HG03342 (cell line): ENCODE measurements at regions not wholly inside any gene's neighbourhood (a gene's known extent, or its start where the extent isn't known, plus 50 kb on each side); places are given as distances from the start of the nearest gene placed in this dataset.
"Not testable (repeated sequence)": the region's sequence is repeated elsewhere in the genome, so short reads cannot be mapped to it uniquely, and the experiment has no call there.

ENCODE experiments used
- ATAC-seq: cut with Tn5 transposase; IDR thresholded peaks from one replicate; pipeline ENCODE4 v1.9.1; 2021; ENCODE audit warnings: mild to moderate bottlenecking, moderate library complexity; ENCODE audit not compliant: unreplicated experiment

- no peak for ATAC-seq
These were observed 262.3 kb upstream of the MSX2 start for GRCh38 chr5:174462129-174462528.

DNA sequence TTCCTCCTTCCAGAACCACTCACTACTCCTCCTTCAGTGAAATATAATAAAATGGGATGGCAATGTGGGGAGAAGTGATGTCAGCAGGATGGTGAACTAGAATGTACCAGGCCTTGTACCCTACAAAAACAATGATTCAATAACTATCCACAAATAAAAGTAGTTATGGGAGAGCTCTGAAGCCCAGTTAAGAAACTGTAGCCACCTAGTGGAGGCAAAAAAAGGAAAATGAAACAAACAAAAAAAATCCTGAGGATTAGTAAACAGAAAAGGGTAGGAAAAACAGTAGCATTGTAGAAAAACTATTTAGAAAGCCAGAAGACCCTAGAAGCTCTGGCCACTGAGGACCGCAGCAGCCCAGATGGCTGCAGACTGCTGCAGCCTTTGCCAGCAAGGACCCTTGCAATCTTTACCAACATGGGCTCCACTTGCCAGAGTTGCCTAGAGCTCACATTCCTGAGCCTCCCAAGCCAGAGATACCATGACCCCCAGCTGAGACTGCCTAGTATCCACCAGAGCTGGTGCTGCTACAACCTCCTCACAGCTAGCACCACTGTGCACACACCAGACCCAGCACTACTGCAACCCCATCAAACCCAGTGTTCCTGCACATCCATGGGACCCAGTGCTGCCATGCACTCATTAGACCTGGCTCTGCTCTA, 259.7 kb upstream of the MSX2 start:
- no peak for ATAC-seq

DNA sequence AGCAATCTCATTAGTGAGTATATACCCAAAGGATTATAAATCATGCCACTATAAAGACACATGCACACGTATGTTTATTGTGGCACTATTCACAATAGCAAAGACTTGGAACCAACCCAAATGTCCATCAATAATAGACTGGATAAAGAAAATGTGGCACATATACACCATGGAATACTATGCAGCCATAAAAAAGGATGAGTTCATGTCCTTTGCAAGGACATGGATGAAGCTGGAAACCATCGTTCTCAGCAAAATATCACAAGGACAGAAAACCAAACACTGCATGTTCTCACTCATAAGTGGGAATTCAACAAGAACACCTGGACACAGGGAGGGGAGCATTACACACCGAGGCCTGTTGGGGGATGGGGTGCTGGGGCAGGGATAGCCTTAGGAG, 252.9 kb upstream of the MSX2 start:
- not testable (repeated sequence) for ATAC-seq

- no peak for ATAC-seq
These were observed 251.4 kb upstream of the MSX2 start for GRCh38 chr5:174472956-174473355.

DNA sequence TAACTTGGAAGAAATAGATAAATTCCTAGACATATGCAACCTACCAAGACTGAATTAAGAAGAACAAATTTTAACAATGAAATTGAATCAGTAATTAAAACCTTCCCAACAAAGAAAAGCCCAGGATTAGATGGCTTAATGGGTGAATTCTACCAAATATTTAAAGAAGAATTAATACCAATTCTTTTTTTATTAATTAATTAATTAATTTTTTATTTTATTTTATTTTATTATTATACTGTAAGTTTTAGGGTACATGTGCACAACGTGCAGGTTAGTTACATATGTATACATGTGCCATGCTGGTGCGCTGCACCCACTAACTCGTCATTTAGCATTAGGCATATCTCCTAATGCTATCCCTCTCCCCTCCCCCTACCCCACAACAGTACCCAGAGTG, 248.4 kb upstream of the MSX2 start:
- not testable (repeated sequence) for ATAC-seq

GRCh38 chr5:174479325-174479724, 245.1 kb upstream of the MSX2 start:
- ATAC-seq: no peak

DNA sequence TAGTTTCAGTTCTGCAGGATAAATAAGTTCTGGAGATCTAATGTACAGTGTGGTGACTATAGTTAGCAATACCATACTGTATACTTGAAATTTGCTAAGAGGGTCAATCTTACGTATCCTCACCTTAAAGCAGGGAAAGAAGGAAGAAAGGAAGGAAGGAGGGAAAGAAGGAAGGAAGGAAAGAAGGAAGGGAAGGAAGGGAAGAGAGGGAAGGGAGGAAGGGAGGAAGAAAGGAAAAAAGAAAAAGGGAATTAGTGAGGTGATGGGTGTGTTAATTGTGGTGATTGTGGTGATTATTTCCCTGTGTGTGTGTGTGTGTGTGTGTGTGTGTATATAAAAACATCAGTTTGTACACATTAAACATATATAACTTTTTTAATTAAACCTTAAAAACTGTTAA, 242.6 kb upstream of the MSX2 start:
- ATAC-seq: no peak

DNA sequence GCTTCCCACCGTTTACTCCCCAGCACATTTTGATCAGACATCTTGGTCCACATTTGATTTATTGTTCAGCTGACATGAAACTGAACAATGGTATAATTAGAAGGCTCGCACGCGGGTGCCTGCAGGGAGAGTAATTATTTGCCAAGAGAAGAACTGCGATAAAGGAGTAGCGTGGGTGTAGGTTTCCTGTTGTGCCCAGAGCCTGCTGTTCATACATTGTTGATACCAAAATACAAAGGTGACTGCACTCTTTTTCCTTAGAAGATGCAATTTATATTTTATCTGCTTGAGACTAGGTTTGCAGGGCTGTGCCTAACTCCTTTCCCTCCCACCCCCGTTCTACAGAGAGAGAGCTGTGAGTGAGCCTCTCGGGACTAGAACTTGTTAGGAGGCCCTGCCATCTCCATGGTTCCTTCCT, 241.8 kb upstream of the MSX2 start:
- ATAC-seq: no peak

DNA sequence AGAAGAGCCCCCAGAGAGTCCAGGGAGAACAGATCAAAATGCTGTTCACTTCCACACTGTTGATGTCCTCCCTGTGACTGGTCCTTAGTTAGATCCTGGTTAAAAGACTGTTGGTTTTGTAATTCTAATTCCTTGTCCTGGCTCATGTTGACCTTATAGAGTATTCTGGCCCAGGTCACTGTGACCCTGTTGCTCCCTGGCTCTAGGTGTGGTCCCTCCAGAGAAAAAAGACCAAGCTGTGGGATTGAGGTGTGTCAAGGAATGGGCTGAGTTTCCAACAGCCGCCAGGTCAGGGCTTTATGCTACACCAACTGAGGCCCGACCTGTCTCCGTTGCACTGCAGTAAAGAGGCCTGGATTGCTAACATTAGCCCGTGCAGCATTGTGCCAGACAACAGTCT, 241.0 kb upstream of the MSX2 start:
- ATAC-seq: no peak

DNA sequence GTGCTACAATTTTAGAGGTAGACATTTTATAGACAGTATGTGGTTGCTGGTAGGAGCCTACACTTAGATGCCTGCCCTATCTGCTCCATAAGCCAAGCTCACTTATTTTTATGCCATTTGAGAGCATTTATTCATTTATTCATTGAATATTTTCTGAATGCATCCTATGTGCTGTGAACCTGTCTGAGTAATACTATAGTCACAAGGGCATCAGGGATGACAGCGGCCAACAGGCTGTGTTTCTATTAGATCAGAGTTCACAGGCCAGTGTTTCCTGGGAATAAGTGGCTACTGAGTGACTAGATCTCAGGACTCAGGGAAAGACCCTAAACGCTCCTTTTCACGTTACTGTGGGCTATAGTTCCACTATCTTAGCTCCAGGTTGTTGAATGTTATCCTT, 235.2 kb upstream of the MSX2 start:
- no peak for ATAC-seq

GRCh38 chr5:174489920-174490597, 234.3 kb upstream of the MSX2 start:
- no peak for ATAC-seq

DNA sequence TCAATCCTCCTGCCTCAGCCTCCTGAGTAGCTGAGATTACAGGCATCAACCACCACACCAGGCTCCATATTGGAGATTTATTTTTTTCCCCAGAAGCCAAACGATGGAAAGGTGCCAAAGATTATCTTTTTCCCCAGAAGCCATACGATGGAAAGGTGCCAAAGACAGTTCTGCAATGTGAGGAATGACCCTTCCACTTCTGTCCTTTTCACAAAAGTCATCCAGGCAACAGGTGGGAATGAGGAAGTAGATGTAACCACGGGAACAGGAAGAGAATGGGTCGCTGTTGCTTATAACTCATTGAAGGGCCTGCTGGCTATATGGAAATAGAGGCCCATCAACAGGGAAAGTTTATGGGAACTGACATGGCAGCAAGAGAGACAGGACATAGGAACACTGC, 233.7 kb upstream of the MSX2 start:
- no peak for ATAC-seq

DNA sequence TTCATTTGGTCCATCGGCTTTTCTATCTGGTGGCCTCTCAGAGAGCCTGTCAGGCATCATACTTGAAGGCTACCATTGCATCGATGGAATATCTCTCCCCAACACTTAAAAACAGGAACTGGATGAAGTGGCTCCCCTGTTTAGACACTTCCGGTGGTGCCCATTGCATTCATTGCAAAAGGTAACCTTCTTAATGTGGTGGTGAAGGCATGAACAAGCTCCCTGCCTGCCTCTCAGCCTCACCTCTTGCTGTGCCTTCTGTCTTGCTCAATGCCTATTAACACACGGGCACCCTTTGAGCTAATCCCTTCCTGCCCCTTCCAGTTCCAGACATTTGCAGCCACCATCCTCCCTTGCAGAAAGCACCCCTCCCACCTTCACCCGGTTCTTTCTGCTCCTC, 233.1 kb upstream of the MSX2 start:
- ATAC-seq: no peak

DNA sequence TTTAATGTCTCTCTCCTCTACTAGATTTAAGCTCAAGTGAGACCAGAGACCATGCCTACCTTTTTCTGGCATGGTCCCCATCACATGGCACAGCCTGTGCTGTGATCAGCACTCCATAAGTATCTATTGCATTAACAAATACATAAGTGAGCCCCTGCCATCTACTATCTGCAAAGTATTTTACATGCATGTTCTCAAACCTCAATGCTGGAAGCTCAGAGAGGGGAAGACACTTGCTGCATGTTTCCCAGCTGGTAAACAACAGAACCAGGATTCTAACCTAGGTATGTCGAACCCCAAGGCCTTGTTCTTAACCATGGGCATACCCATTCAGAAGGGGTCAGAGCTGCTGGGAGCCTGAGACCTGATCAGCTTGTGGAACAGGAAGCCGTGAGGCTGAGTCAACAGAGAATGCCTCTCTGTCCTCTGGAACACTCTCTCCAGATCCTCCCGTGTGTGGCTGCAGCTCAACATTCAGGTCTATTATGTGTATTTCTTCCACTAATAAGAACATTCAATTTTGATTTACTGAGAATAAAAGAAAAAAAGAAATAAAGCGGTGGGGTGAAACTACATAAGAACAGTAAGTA, 232.5 kb upstream of the MSX2 start:
- ATAC-seq: no peak

- no peak for ATAC-seq
These were observed 230.9 kb upstream of the MSX2 start for GRCh38 chr5:174493530-174493929.

- not testable (repeated sequence) for ATAC-seq
These were observed 226.4 kb upstream of the MSX2 start for GRCh38 chr5:174497939-174498338.

- ATAC-seq: not testable (repeated sequence)
These were observed 225.8 kb upstream of the MSX2 start for GRCh38 chr5:174498575-174498974.

GRCh38 chr5:174500636-174501035, 223.7 kb upstream of the MSX2 start:
- no peak for ATAC-seq

- no peak for ATAC-seq
These were observed 222.8 kb upstream of the MSX2 start for GRCh38 chr5:174501461-174502069.

DNA sequence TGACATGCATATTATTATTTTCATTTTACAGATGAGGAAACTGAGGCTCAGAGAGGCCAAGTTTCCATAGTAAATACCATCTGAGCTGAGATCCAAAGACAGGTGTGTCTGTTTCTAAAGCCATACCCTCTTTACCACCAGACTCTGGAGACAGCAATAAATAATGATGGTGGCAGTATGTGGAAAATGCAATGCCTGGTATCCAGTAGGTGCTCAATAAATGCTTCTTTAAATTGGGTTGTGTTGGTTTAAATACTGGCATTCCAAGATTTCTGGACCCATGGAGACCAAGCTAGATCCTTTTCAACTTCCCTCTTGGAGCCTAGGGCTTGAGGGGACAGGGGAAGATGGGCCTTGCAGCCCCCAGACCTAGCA, 221.3 kb upstream of the MSX2 start:
- no peak for ATAC-seq

DNA sequence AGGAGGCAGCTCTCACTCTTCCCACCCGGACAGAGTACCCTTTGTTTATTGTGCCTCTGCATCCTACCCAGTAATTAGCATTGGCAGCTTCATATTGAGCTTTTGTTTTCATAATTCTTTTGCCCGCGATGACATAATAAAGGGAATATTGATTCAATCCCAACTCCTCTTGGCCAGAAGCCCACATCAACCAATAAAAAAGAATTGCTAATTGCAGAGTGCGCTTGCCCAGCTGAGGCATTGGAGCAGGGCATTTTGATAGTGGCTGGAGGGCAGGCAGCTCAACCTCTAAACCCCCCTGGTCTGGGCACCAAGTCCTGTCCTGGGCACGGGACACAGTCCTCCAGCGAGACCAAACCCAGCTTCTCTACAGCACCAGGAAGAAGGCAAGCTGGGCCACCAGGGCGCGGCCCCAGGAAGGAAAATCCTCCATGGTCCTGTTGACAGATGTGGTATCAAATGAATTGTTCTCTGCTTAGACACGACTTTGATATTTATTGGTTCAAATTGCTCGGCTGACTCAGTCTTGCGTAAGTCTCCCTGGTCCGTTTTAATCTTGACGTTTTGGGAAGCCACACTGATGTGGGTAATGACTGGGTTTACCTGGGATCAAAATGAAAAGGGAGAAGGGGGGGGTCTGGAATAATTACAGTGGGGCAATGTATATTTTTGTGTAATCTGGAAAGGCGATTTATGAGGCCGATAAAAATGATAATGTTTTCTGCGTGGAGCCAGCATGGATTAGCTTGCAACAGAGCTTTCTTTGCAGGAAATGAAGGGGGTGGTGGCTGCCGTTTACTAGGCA, 220.7 kb upstream of the MSX2 start:
- no peak for ATAC-seq
